C4-2B (cell line): ENCODE measurements at regions not wholly inside any gene's neighbourhood (a gene's known extent, or its start where the extent isn't known, plus 50 kb on each side); places are given as distances from the start of the nearest gene placed in this dataset.

Source experiments
- H3K27ac ChIP-seq: fragments of 450-650 bp; 2 replicates; pipeline ENCODE4 v1.5.1; 2017
- CTCF ChIP-seq: fragments of 450-650 bp; conservative IDR thresholded peaks from 2 replicates; pipeline ENCODE4 v1.5.1; 2017; ENCODE audit warnings: mild to moderate bottlenecking
- ZFX ChIP-seq: fragments of 450-650 bp; IDR thresholded peaks from 2 replicates; pipeline ENCODE4 v1.6.1; 2017

- TF ChIP-seq ZFX: no peak
- no peak for TF ChIP-seq CTCF
- H3K27ac ChIP-seq: no peak overlapping the region
Observed at GRCh38 chr6:104326173-104327001, 533.3 kb downstream of the HACE1 start.

DNA sequence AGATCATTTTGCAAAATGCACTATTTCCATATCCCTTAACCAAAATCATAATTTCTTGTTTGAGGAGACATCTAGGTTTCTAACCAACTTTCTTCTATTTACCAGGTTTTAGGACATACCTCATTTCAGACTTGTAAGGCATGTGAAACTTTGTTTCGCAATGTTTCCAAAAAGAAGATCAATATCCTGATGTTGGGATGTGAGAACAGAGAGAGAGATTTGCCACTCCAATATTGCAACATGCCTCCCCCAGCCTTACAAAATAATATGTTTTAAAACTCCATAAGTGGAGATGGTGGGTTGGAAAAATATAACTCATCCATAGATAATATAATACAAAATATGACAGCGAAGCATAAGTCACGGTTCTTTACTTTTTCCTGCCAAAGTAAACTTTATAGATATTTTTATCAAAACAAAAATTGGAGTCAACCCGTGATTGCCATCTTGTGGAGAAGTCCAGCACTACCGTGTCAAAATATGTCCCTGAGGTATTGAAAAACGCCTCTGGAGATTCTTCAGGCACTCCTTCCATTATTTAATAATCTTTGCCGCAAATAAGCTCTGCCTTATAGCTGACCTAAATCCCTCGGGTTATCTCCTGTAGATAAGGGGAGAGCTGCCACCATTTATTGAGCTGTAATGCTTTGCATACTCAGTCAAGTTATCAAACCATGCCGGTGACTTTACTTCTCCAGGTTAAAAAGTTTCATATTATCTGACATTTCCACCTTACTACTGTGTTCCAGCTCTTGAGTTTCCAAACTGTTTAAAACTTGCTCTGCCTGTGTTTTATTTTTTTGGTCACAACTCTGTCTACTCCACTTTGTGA, 534.2 kb downstream of the HACE1 start:
- H3K27ac ChIP-seq: no peak overlapping the region
- TF ChIP-seq ZFX (no peak), CTCF (peak; percentile 83)

GRCh38 chr6:104324301-104324700, 535.4 kb downstream of the HACE1 start:
- no peak overlapping the region for H3K27ac ChIP-seq
- TF ChIP-seq CTCF (no peak), ZFX (no peak)

GRCh38 chr6:104322841-104323240, 536.9 kb downstream of the HACE1 start:
- H3K27ac ChIP-seq: no peak overlapping the region
- TF ChIP-seq CTCF: no peak
- no peak for TF ChIP-seq ZFX

DNA sequence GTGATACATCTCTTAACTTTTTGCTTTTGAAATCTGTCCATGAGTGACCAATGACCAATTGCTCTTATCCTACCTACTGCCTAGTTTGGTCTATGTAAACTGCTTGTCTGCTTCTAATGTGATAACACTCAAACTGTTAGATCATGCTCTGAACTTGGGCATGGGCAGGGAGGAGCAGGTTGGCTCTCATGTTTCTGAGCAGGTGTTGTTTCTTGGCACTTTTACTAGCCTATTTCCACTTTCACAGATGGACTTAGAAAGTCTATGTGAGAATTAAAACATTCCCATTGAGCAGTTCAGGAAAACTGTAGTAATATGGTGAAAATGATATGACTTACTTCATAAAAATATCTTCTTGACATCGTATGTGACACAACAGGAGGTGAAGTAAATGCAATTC, 538.4 kb downstream of the HACE1 start:
- TF ChIP-seq ZFX (no peak), CTCF (no peak)
- H3K27ac ChIP-seq: no peak overlapping the region

DNA sequence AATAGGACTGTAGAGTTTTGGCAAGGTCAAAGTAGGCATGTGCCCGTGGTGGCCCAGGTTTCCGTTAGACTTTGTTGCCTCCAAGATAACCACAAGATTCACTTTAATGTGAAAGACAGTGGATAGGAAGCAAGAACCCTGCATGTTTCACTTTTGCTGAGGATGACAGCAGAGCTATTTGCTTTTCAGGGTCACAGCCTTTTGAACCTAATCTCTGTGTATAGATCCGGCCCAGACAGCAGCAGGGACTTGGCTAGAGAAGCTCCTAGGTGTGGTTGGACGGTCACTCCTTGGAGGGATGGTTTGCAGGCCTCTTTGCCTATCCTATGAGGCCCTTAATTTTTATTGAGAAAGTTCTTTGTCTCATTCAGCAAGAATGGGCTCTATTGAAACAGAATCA, 538.8 kb downstream of the HACE1 start:
- TF ChIP-seq CTCF: no peak
- no peak for TF ChIP-seq ZFX
- H3K27ac ChIP-seq: no peak overlapping the region

- TF ChIP-seq ZFX (no peak), CTCF (no peak)
- no peak overlapping the region for H3K27ac ChIP-seq
Observed at GRCh38 chr6:104312851-104313250, 546.9 kb downstream of the HACE1 start.
